ENCODE measurements at regions not wholly inside any gene's neighbourhood (a gene's known extent, or its start where the extent isn't known, plus 50 kb on each side); places are given as distances from the start of the nearest gene placed in this dataset.
A peak's percentile ranks its signal among the peaks of the same experiment; 100 is the strongest.

DNA sequence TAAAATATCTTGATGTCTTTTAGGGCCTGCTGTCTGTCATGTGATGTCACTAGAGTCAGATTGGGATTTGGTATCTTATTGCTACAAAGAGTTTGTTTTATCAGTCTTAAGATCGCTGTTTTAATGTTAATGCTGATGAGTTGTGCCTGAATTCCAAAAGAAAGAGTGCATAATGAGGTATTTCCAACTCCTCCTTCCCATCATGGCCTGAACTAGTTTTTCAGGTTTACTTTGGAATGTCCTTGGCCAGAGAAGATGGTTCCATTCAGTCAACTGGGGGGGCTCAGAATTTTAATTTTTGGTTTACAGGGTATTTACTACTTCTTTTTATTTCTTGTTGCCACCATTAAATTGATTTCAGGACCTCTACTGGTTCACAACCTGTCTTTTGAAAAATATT, 74.3 kb upstream of the MARCHF11 start:
- TF ChIP-seq SP1 (IDR thresholded peaks at IDR 0.05; ENCODE audit: low read depth, low read length) (peak; percentile 71), POU5F1 (IDR thresholded peaks at IDR 0.05; ENCODE audit: low read depth, low read length) (no peak), RAD21 (IDR thresholded peaks at IDR 0.05 in 1 of 2, conservative IDR thresholded peaks at IDR 0.05 in 1 of 2; ENCODE audit: low read depth in 2 of 2, low read length in 2 of 2) (no peak), TCF12 (IDR thresholded peaks at IDR 0.05; ENCODE audit: low read depth, low read length) (no peak), TEAD4 (IDR thresholded peaks at IDR 0.05; ENCODE audit: low read depth, low read length) (peak; percentile 4; the same call in 1 of the 2 replicates)
- Histone ChIP-seq H3K23ac (ENCODE audit: insufficient read length) (no peak overlapping the region), H3K4ac (replicated peaks; ENCODE audit: insufficient read length, low read depth, low read length) (no peak overlapping the region), H2BK12ac (ENCODE audit: low read depth, low read length) (no peak overlapping the region), H3K79me1 (ENCODE audit: low read depth, low read length) (no peaks in the 10 kb centered on the region), H3K23me2 (ENCODE audit: low read depth, low read length) (no peaks in the 10 kb centered on the region), H4K20me1 (replicated peaks in 1 of 2; ENCODE audit: control insufficient read depth in 1 of 2, insufficient read depth in 2 of 2, low read length in 2 of 2) (no peaks in the 10 kb centered on the region), H3K4me2 (ENCODE audit: insufficient read depth in 1 of 2, low read depth in 2 of 2, low read length in 2 of 2) (no peak overlapping the region), H3K4me1 (replicated peaks in 1 of 4; ENCODE audit: control insufficient read depth in 3 of 4, insufficient read depth in 4 of 4, low read length in 3 of 4) (peaks cover 0 to 4% (median 0%) of the 10 kb centered on the region in 4 experiments; a peak in 1 of 7 replicates), H2BK20ac (ENCODE audit: low read length) (no peak overlapping the region), H3K79me2 (ENCODE audit: control insufficient read depth in 1 of 2, insufficient read depth in 2 of 2, low read length in 2 of 2) (no peaks in the 10 kb centered on the region), H3K9me3 (ENCODE audit: insufficient read depth in 2 of 2, low read depth in 1 of 2, low read length in 1 of 2) (no peaks in the 10 kb centered on the region), H2AFZ (ENCODE audit: low read length) (no peak overlapping the region), H3K27me3 (replicated peaks in 1 of 4; ENCODE audit: control insufficient read depth in 3 of 4, extremely low read depth in 1 of 4, insufficient read depth in 3 of 4, low read length in 3 of 4) (no peaks in the 10 kb centered on the region), H4K91ac (replicated peaks; ENCODE audit: insufficient read length, low read length) (no peak overlapping the region), H3K56ac (replicated peaks; ENCODE audit: insufficient read length, low read depth, low read length) (no peak overlapping the region), H3K14ac (ENCODE audit: insufficient read length) (no peak overlapping the region), H4K8ac (ENCODE audit: extremely low read depth, insufficient read depth, low read length) (no peak overlapping the region), H2BK5ac (ENCODE audit: low read depth, low read length) (no peak overlapping the region), H3K27ac (ENCODE audit: low read depth, low read length) (no peak overlapping the region), H3K4me3 (ENCODE audit: extremely low read depth in 1 of 4, insufficient read depth in 2 of 4, low read depth in 3 of 4, low read length in 4 of 4) (no peak overlapping the region), H2BK120ac (replicated peaks; ENCODE audit: low read depth, low read length) (no peak overlapping the region), H2AK5ac (ENCODE audit: low read depth, low read length) (no peak overlapping the region), H2BK15ac (ENCODE audit: low read length) (no peak overlapping the region), H3K36me3 (ENCODE audit: control insufficient read depth in 2 of 4, insufficient read depth in 4 of 4, low read length in 3 of 4) (no peaks in the 10 kb centered on the region), H3K9ac (replicated peaks in 1 of 4; ENCODE audit: extremely low read depth in 1 of 4, low read depth in 3 of 4, low read length in 3 of 4) (no peak overlapping the region), H4K5ac (ENCODE audit: insufficient read length, low read depth, low read length) (no peak overlapping the region), H3K18ac (ENCODE audit: extremely low read depth, low read length) (no peak overlapping the region)
- FAIRE-seq (no peak), DNase-seq (ENCODE audit: low read depth in 1 of 2, low spot score in 2 of 2) (no peak)
- ChIA-PET CTCF (ENCODE audit: partially characterized antibody) (interaction anchor here (1.6 kb wide), 1 partner anchor 202 kb away, joined by 6 read pairs; no protein-coding TSS in a partner anchor), POLR2A (ENCODE audit: partially characterized antibody) (no interaction called here)
- 35% methylated on average over 1 of the region's 1 CpG; no CpG with 5 or more reads in 1 of the 2 experiments for WGBS, 2 experiments (ENCODE audit: extremely low coverage in 1 of 2, insufficient coverage in 1 of 2, insufficient read length in 1 of 2, insufficient replicate concordance in 2 of 2, low coverage in 1 of 2, low lambda C conversion rate in 2 of 2, missing lambda C conversion rate in 1 of 2)
